GM12892 (cell line): ENCODE measurements at regions not wholly inside any gene's neighbourhood (a gene's known extent, or its start where the extent isn't known, plus 50 kb on each side); places are given as distances from the start of the nearest gene placed in this dataset.

Experiments
- POLR2A ChIP-seq: IDR thresholded peaks from 2 replicates; pipeline ENCODE4 v1.6.1; 2011; ENCODE audit warnings: low read depth, low read length, control low read depth
- POLR2AphosphoS5 ChIP-seq: IDR thresholded peaks from 2 replicates; pipeline ENCODE4 v1.6.1; 2011; ENCODE audit warnings: low read depth, low read length, control low read depth
- TAF1 ChIP-seq: IDR thresholded peaks from 2 replicates; pipeline ENCODE4 v1.6.1; 2011; ENCODE audit warnings: low read depth, mild to moderate bottlenecking, control low read depth, low read length, borderline replicate concordance

DNA sequence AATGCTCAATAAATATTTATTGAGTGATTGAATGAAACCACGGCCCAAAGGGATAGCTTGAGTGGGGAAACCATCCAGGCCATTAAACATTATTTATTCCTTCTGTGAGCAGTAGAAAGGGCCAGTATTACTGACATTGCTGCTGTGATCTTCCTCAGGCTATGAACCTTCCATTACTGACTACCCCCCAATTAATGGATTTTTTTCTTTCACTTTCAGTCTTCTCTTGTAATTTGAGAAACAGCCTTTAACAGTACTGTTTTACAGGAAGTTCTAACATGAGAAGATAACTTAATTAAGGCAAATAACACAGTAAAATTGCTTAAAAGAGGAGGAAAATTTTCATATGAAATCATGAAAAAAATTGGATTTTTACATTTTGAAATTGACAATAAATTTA is 629.5 kb downstream of the TRHDE start:
- no peak for TF ChIP-seq POLR2A
- no peak for TF ChIP-seq TAF1
- TF ChIP-seq POLR2AphosphoS5, result no peak
